DMS153 treated with DMSO at 0.1 percent for 48 hours (cell line): ENCODE measurements at regions not wholly inside any gene's neighbourhood (a gene's known extent, or its start where the extent isn't known, plus 50 kb on each side); places are given as distances from the start of the nearest gene placed in this dataset.
"Not testable (repeated sequence)": the region's sequence is repeated elsewhere in the genome, so short reads cannot be mapped to it uniquely, and the experiment has no call there.

Source experiments
- DNase-seq: peaks from one replicate; lab custom pipeline; 2025; ENCODE audit not compliant: unreplicated experiment; lab: John Stamatoyannopoulos, UW

GRCh38 chr6:91278416-91278815 is 691.5 kb upstream of the MAP3K7 start:
- DNase-seq, result no peak

- peak; percentile 42 for DNase-seq
Observed at GRCh38 chr6:91276315-91276714, 689.4 kb upstream of the MAP3K7 start.

GRCh38 chr6:91273729-91274128 is 686.9 kb upstream of the MAP3K7 start:
- no peak for DNase-seq

GRCh38 chr6:91271807-91272206 is 684.9 kb upstream of the MAP3K7 start:
- DNase-seq, result no peak

- DNase-seq, result no peak
Observed at GRCh38 chr6:91268941-91269340, 682.1 kb upstream of the MAP3K7 start.

GRCh38 chr6:91267246-91267645 is 680.4 kb upstream of the MAP3K7 start:
- DNase-seq, result no peak

- DNase-seq, result no peak
Observed at GRCh38 chr6:91266156-91266555, 679.3 kb upstream of the MAP3K7 start.

GRCh38 chr6:91243436-91243835 is 656.6 kb upstream of the MAP3K7 start:
- no peak for DNase-seq

- no peak for DNase-seq
Observed at GRCh38 chr6:91242614-91242949, 655.7 kb upstream of the MAP3K7 start.

GRCh38 chr6:91241946-91242613 is 655.2 kb upstream of the MAP3K7 start:
- no peak for DNase-seq

GRCh38 chr6:91240878-91241603 is 654.2 kb upstream of the MAP3K7 start:
- no peak for DNase-seq

GRCh38 chr6:91221072-91221720 is 634.3 kb upstream of the MAP3K7 start:
- no peak for DNase-seq

- no peak for DNase-seq
Observed at GRCh38 chr6:91213229-91213901, 626.5 kb upstream of the MAP3K7 start.

- no peak for DNase-seq
Observed at GRCh38 chr6:91198588-91199255, 611.9 kb upstream of the MAP3K7 start.

- peak; percentile 85 for DNase-seq
Observed at GRCh38 chr6:91196729-91197128, 609.9 kb upstream of the MAP3K7 start.

- DNase-seq, result no peak
Observed at GRCh38 chr6:91193446-91193845, 606.6 kb upstream of the MAP3K7 start.

GRCh38 chr6:91190041-91190440 is 603.2 kb upstream of the MAP3K7 start:
- not testable (repeated sequence) for DNase-seq

GRCh38 chr6:91185072-91185471 is 598.2 kb upstream of the MAP3K7 start:
- no peak for DNase-seq

GRCh38 chr6:91181416-91181815 is 594.5 kb upstream of the MAP3K7 start:
- no peak for DNase-seq

- DNase-seq, result no peak
Observed at GRCh38 chr6:91173651-91174050, 586.8 kb upstream of the MAP3K7 start.

- DNase-seq, result no peak
Observed at GRCh38 chr6:91173186-91173585, 586.3 kb upstream of the MAP3K7 start.
